DND-41 (cell line): ENCODE measurements at regions not wholly inside any gene's neighbourhood (a gene's known extent, or its start where the extent isn't known, plus 50 kb on each side); places are given as distances from the start of the nearest gene placed in this dataset.

Experiments used
- ATAC-seq: fragments of 200-7000 bp; cut with Tn5 transposase; 3 replicates; pipeline ENCODE4 v1.9.1; 2021; ENCODE audit warnings: low read depth; ENCODE audit not compliant: insufficient read depth
- DNase-seq: peaks from one replicate; pipeline ENCODE4 v3.0.0-alpha.2; 2020
- H2AFZ ChIP-seq: 2 replicates; pipeline ENCODE4 v1.6.0; 2012; ENCODE audit warnings: low read depth, low read length
- H3K27ac ChIP-seq: 2 replicates; pipeline ENCODE4 v1.5.1; 2012; ENCODE audit warnings: low read length, inconsistent platforms
- H3K27me3 ChIP-seq: fragments of 200-600 bp; sonication (generic); 2 replicates; pipeline ENCODE4 v1.6.0; 2012; ENCODE audit warnings: low read length, mild to moderate bottlenecking, inconsistent platforms; ENCODE audit not compliant: insufficient read depth, poor library complexity
- H3K36me3 ChIP-seq: 2 replicates; pipeline ENCODE4 v1.5.1; 2012; ENCODE audit warnings: low read length, inconsistent platforms; ENCODE audit not compliant: insufficient read depth
- H3K4me1 ChIP-seq: 2 replicates; pipeline ENCODE4 v1.5.1; 2012; ENCODE audit warnings: mild to moderate bottlenecking, low read length; ENCODE audit not compliant: insufficient read depth
- H3K4me2 ChIP-seq: 2 replicates; pipeline ENCODE4 v1.6.0; 2012; ENCODE audit warnings: mild to moderate bottlenecking, moderate library complexity, low read length, inconsistent platforms; ENCODE audit not compliant: insufficient read depth
- H3K4me3 ChIP-seq, 2 experiments: fragments of 200-600 bp in 1 of 2; shearing (Covaris generic) in 1 of 2; 2 replicates each; pipeline ENCODE4 v1.5.1; 2012 to 2016; ENCODE audit warnings: inconsistent platforms in 2 of 2, low read length in 2 of 2, mild to moderate bottlenecking in 2 of 2, low read depth in 1 of 2, moderate library complexity in 1 of 2
- H3K79me2 ChIP-seq: 2 replicates; pipeline ENCODE4 v1.6.0; 2012; ENCODE audit warnings: low read length, inconsistent platforms; ENCODE audit not compliant: insufficient read depth
- H3K9ac ChIP-seq: 2 replicates; pipeline ENCODE4 v1.6.0; 2012; ENCODE audit warnings: low read depth, mild to moderate bottlenecking, inconsistent platforms, low read length, moderate library complexity
- H3K9me3 ChIP-seq: 2 replicates; pipeline ENCODE4 v1.5.1; 2012; ENCODE audit warnings: low read length, moderate library complexity, mild to moderate bottlenecking, inconsistent platforms; ENCODE audit not compliant: insufficient read depth, severe bottlenecking
- H4K20me1 ChIP-seq: 2 replicates; pipeline ENCODE4 v1.6.0; 2012; ENCODE audit warnings: low read length; ENCODE audit not compliant: insufficient read depth
- EZH2 ChIP-seq: IDR thresholded peaks from 3 replicates; pipeline ENCODE4 v1.6.1; 2012; ENCODE audit warnings: borderline replicate concordance, low read depth, mild to moderate bottlenecking, moderate library complexity, low read length, inconsistent platforms; ENCODE audit not compliant: severe bottlenecking
- TF ChIP-seq, protein P1 (sequence below): IDR thresholded peaks from 2 replicates; pipeline ENCODE4 v1.5.1; 2012; ENCODE audit warnings: borderline replicate concordance, low read length, moderate library complexity, mild to moderate bottlenecking; ENCODE audit not compliant: poor library complexity, severe bottlenecking; ENCODE audit errors: extremely low read depth

DNA sequence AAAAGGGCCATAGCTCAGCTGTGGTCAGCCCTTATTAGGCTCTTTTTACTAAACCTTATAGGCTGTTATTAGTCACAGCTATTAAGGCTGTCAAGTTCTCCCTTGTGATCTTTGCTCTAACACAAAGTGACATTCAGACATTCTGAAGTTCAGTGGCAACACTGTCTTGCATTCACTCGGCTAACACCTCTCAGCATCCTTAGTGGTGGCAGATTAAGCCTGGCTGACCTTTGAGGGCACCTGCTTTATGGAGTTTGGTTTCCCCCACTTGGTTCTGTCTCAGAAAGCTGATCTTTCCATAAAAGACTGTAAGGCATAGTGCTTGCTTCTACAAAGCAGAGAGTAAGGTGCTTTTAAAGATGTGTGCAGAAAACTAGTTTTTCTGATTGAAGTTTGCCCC, 677.4 kb upstream of the TMEM132C start:
- DNase-seq (no peak), ATAC-seq (no peak)
- Histone ChIP-seq H2AFZ (no peak overlapping the region), H3K9ac (no peak overlapping the region), H3K79me2 (no peaks in the 10 kb centered on the region), H3K4me1 (no peaks in the 10 kb centered on the region), H3K27ac (no peak overlapping the region), H3K4me2 (no peak overlapping the region), H4K20me1 (no peaks in the 10 kb centered on the region), H3K27me3 (no peaks in the 10 kb centered on the region), H3K4me3 (no peak overlapping the region), H3K9me3 (peaks cover 5% of the 10 kb centered on the region), H3K36me3 (no peaks in the 10 kb centered on the region)
- TF ChIP-seq, protein P1, sequence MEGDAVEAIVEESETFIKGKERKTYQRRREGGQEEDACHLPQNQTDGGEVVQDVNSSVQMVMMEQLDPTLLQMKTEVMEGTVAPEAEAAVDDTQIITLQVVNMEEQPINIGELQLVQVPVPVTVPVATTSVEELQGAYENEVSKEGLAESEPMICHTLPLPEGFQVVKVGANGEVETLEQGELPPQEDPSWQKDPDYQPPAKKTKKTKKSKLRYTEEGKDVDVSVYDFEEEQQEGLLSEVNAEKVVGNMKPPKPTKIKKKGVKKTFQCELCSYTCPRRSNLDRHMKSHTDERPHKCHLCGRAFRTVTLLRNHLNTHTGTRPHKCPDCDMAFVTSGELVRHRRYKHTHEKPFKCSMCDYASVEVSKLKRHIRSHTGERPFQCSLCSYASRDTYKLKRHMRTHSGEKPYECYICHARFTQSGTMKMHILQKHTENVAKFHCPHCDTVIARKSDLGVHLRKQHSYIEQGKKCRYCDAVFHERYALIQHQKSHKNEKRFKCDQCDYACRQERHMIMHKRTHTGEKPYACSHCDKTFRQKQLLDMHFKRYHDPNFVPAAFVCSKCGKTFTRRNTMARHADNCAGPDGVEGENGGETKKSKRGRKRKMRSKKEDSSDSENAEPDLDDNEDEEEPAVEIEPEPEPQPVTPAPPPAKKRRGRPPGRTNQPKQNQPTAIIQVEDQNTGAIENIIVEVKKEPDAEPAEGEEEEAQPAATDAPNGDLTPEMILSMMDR: no peak
- TF ChIP-seq EZH2: no peak

DNA sequence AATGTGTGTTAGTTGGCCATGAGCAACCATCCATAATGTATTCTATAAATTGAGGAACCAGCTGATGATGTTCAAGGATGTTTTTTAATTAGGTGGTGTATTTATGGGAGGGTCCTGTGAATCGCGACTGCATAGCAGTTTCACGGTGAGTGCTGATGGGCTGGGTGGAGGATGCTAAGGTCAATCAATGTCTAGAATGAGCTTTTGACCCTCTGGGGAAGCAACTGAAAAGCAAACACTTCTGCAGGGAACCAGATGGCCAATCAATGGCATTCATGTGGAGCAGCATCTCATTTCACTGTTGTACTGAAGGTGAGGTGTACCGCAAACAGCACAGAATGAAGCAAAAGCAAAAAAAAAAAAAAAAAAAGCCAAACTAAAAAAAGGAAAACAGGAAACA, 676.1 kb upstream of the TMEM132C start:
- no peaks in the 10 kb centered on the region for H3K4me1 ChIP-seq

DNA sequence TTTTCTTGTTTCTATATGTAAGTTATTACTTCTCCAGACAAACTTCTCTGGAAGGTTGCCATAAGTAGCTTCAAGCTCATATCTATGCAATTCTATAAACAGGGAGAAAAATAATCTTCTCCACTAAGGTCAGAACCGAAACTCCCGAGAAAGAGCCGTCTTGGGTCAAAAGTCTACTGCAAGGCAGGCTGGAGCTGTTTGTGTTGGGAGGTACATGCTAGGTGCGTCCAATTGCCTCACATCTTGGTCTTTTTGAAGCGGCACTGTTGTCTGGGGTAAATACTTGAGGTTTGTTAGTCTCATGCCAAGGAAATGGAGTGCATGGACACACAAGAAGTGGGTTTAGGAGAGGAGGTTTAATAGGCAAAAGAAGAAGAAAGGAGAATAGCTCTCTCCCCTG, 674.7 kb upstream of the TMEM132C start:
- ATAC-seq (no peak), DNase-seq (no peak)
- H3K27me3 ChIP-seq: no peaks in the 10 kb centered on the region
- no peaks in the 10 kb centered on the region for H4K20me1 ChIP-seq
- H3K27ac ChIP-seq: no peak overlapping the region
- no peak for TF ChIP-seq EZH2
- TF ChIP-seq, protein P1: no peak
- H3K4me2 ChIP-seq: no peak overlapping the region
- no peak overlapping the region for H3K9ac ChIP-seq
- H2AFZ ChIP-seq: no peak overlapping the region
- H3K9me3 ChIP-seq: no peaks in the 10 kb centered on the region
- no peaks in the 10 kb centered on the region for H3K36me3 ChIP-seq
- no peak overlapping the region for H3K4me3 ChIP-seq
- no peaks in the 10 kb centered on the region for H3K4me1 ChIP-seq
- H3K79me2 ChIP-seq: no peaks in the 10 kb centered on the region

More for the DNA sequence above, 676.1 kb upstream of the TMEM132C start:
- Histone ChIP-seq H3K79me2 (no peaks in the 10 kb centered on the region), H3K27ac (no peak overlapping the region), H2AFZ (no peak overlapping the region), H3K27me3 (no peaks in the 10 kb centered on the region), H3K36me3 (no peaks in the 10 kb centered on the region), H3K9ac (no peak overlapping the region), H3K4me2 (no peak overlapping the region), H4K20me1 (no peaks in the 10 kb centered on the region), H3K4me3 (no peak overlapping the region), H3K9me3 (peaks cover 5% of the 10 kb centered on the region)
- no peak for ATAC-seq
- DNase-seq: no peak
- no peak for TF ChIP-seq EZH2
- TF ChIP-seq, protein P1: no peak
